MM.1S (cell line): ENCODE measurements at regions not wholly inside any gene's neighbourhood (a gene's known extent, or its start where the extent isn't known, plus 50 kb on each side); places are given as distances from the start of the nearest gene placed in this dataset.

Experiments used
- CTCF ChIP-seq: fragments of 300-600 bp; sonication (generic); IDR thresholded peaks from 2 replicates; pipeline ENCODE4 v1.5.1; 2016; ENCODE audit warnings: antibody characterized with exemption, low read length, mixed read lengths
- EZH2phosphoT487 ChIP-seq: fragments of 300-600 bp; sonication (generic); IDR thresholded peaks from 2 replicates; pipeline ENCODE4 v1.6.1; 2018; ENCODE audit warnings: antibody characterized with exemption, low read length

DNA sequence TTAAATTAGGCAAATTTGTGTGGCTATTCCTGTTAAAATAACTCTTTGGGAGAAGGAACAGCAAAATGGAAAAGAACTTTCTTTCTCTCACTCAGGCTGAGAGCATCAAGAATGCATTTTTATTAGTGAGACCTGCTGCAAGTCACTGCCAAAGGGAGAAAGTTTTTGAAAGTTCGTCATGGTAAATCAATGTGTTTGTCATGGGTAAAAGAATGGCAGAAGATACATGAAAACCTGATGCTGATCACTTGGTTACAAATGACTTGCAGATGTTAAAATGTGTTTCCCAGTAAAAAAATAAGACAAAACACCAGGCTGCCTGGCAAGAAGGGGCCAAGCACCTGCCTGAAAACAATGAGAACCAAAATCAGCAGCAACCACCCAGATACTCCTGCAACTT lies 484.7 kb upstream of the NRP1 start:
- no peak for TF ChIP-seq CTCF
- no peak for TF ChIP-seq EZH2phosphoT487
